ENCODE measurements at regions not wholly inside any gene's neighbourhood (a gene's known extent, or its start where the extent isn't known, plus 50 kb on each side); places are given as distances from the start of the nearest gene placed in this dataset.

DNA sequence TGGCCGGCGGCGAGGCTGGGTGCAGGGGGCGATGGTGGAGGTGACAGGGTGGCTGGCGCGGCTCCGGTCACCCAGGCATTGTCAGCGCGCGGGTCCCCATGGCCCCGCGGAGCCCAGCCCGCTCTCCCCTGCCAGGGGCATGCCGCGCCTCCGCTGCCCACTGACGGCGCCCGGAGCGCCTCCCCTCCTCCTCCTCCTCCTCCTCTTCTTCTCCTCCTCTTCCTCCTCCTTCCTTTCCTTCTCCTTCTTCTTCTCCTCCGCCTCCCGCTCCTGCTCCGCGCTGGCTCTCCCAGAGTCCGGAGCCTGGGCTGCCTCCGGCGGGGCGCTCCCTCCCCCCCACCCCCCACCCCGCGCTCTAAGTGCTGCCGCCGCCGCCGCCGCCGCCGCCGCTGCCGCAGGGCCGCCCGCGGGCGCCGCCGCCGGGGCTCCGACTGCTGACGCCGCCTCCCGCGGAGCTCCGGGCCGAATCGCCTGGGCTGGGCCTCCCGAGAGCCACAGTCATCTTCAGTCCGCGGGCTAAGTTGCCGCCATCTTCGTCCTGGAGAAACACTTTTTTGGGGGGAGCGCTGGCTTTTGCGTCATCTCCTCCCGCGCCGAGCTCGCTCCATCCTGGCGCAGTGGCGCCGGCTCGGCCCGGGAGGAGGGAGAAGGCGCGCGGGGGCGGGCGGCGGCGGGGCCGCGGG is 348.3 kb downstream of the LIG4 start:
- no peak for TF ChIP-seq EP300 (IDR thresholded peaks at IDR 0.05)
- no peak for TF ChIP-seq POLR2AphosphoS5 (IDR thresholded peaks at IDR 0.05)
- TF ChIP-seq CTCF (IDR thresholded peaks at IDR 0.05), result no peak
